C4-2B (cell line): ENCODE measurements at regions not wholly inside any gene's neighbourhood (a gene's known extent, or its start where the extent isn't known, plus 50 kb on each side); places are given as distances from the start of the nearest gene placed in this dataset.

Experiments used
- ZFX ChIP-seq: fragments of 450-650 bp; IDR thresholded peaks from 2 replicates; pipeline ENCODE4 v1.6.1; 2017
- TF ChIP-seq, protein P1 (sequence below): fragments of 450-650 bp; conservative IDR thresholded peaks from 2 replicates; pipeline ENCODE4 v1.5.1; 2017; ENCODE audit warnings: mild to moderate bottlenecking

DNA sequence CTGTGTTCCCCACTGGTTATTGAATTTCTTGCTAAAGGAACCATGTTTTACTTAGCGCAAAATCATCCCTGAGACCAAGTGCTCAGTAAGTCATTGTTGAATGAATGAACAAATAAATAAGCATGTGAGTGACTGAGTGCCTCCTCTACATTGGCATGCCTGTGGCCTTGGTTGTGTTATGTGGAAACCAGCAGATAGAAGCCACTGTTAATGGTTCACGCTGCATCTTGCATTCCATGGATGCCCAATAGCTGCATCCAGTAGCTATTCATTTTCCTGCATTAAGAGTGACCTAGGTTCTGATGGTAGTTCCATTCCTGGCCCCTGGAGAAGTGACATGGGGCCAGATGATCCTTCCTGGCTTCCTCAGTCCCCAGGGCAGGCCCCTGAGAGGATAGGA is 113.3 kb upstream of the BMPER start:
- TF ChIP-seq, protein P1, sequence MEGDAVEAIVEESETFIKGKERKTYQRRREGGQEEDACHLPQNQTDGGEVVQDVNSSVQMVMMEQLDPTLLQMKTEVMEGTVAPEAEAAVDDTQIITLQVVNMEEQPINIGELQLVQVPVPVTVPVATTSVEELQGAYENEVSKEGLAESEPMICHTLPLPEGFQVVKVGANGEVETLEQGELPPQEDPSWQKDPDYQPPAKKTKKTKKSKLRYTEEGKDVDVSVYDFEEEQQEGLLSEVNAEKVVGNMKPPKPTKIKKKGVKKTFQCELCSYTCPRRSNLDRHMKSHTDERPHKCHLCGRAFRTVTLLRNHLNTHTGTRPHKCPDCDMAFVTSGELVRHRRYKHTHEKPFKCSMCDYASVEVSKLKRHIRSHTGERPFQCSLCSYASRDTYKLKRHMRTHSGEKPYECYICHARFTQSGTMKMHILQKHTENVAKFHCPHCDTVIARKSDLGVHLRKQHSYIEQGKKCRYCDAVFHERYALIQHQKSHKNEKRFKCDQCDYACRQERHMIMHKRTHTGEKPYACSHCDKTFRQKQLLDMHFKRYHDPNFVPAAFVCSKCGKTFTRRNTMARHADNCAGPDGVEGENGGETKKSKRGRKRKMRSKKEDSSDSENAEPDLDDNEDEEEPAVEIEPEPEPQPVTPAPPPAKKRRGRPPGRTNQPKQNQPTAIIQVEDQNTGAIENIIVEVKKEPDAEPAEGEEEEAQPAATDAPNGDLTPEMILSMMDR: no peak
- no peak for TF ChIP-seq ZFX
